B cell (primary cell): ENCODE measurements at regions not wholly inside any gene's neighbourhood (a gene's known extent, or its start where the extent isn't known, plus 50 kb on each side); places are given as distances from the start of the nearest gene placed in this dataset.

Source experiments
- ATAC-seq: fragments of 200-7000 bp; cut with Tn5 transposase; one replicate; pipeline ENCODE4 v1.10.0; 2021; ENCODE audit warnings: low read depth, mild to moderate bottlenecking, moderate number of reproducible peaks, moderate library complexity
- CTCF ChIA-PET: fragments of 350-600 bp; sonication (Branson Sonifier 250); formaldehyde crosslinking; loops from one replicate; lab custom pipeline; 2021; ENCODE audit warnings: antibody characterized with exemption, inconsistent platforms; lab: Charles Lee
- POLR2A ChIA-PET: fragments of 350-600 bp; sonication (Branson Sonifier 250); formaldehyde crosslinking; loops from one replicate; lab custom pipeline; 2021; ENCODE audit warnings: antibody characterized with exemption; lab: Charles Lee
- DNase-seq: peaks from one replicate; pipeline ENCODE4 v3.0.0; 2013
- H2AFZ ChIP-seq: 2 replicates; pipeline ENCODE4 v1.6.1; 2012; ENCODE audit warnings: mild to moderate bottlenecking, low read depth, low read length; ENCODE audit not compliant: insufficient read depth, poor library complexity, severe bottlenecking
- H3K27ac ChIP-seq, 2 donors: 1 replicate in 1 of 2; 2 replicates in 1 of 2; pipeline ENCODE4 v1.5.1; 2012 to 2013; ENCODE audit warnings: low read length in 2 of 2, mild to moderate bottlenecking in 2 of 2, moderate library complexity in 1 of 2
- H3K27me3 ChIP-seq, 4 experiments: fragments of 200-600 bp in 1 of 4; sonication (generic) in 1 of 4; replicated peaks in 1 of 4; 1 replicate in 2 of 4; 2 replicates in 2 of 4; pipeline versions ENCODE4 v1.6.1 to v1.7.0; 2013 to 2016; ENCODE audit warnings: low read length in 3 of 4, mild to moderate bottlenecking in 2 of 4, mixed read lengths in 1 of 4, moderate library complexity in 1 of 4; ENCODE audit not compliant: insufficient read depth in 4 of 4, control insufficient read depth in 3 of 4; ENCODE audit errors: control extremely low read depth in 1 of 4
- H3K36me3 ChIP-seq, 2 experiments: replicated peaks in 1 of 2; 1 replicate in 1 of 2; 2 replicates in 1 of 2; pipeline versions ENCODE4 v1.6.1 to v1.7.1; 2013; ENCODE audit warnings: low read length in 1 of 2; ENCODE audit not compliant: insufficient read depth in 2 of 2, control insufficient read depth in 1 of 2; ENCODE audit errors: control extremely low read depth in 1 of 2, extremely low read depth in 1 of 2
- H3K4me1 ChIP-seq, 2 donors: fragments of 200-600 bp in 1 of 2; sonication (generic) in 1 of 2; 1 replicate in 1 of 2; 2 replicates in 1 of 2; pipeline versions ENCODE4 v1.5.1 to v1.6.1; 2013 to 2017; ENCODE audit warnings: low read length in 2 of 2; ENCODE audit not compliant: control insufficient read depth in 2 of 2, insufficient read depth in 2 of 2
- H3K4me2 ChIP-seq: replicated peaks from 2 replicates; pipeline ENCODE3; 2012; ENCODE audit warnings: mild to moderate bottlenecking, low read depth, low read length; ENCODE audit not compliant: poor library complexity, severe bottlenecking
- H3K4me3 ChIP-seq, 5 experiments: fragments of 200-600 bp in 1 of 5; sonication (generic) in 1 of 5; 1 replicate in 3 of 5; 2 replicates in 2 of 5; pipeline versions ENCODE4 v1.5.1 to v1.7.0; 2011 to 2016; ENCODE audit warnings: low read length in 4 of 5, mild to moderate bottlenecking in 4 of 5, low read depth in 2 of 5, control low read depth in 1 of 5, moderate library complexity in 1 of 5; ENCODE audit not compliant: insufficient read depth in 1 of 5; ENCODE audit errors: control extremely low read depth in 1 of 5, extremely low read depth in 1 of 5
- H3K79me2 ChIP-seq: fragments of 200-600 bp; sonication (generic); one replicate; pipeline ENCODE4 v1.6.0; 2016; ENCODE audit warnings: low read length; ENCODE audit not compliant: control insufficient read depth, insufficient read depth
- H3K9ac ChIP-seq: fragments of 200-600 bp; sonication (generic); 2 replicates; pipeline ENCODE4 v1.6.1; 2017; ENCODE audit warnings: mild to moderate bottlenecking, low read length, moderate library complexity
- H3K9me3 ChIP-seq, 3 donors: one replicate each; pipeline versions ENCODE4 v1.6.1 to v1.7.1; 2013; ENCODE audit warnings: low read length in 2 of 3; ENCODE audit not compliant: control insufficient read depth in 2 of 3, insufficient read depth in 1 of 3; ENCODE audit errors: control extremely low read depth in 1 of 3
- H4K20me1 ChIP-seq: 2 replicates; pipeline ENCODE4 v1.6.0; 2012; ENCODE audit warnings: mild to moderate bottlenecking, low read length; ENCODE audit not compliant: insufficient read depth, control insufficient read depth, poor library complexity, severe bottlenecking
- H3K27ac Mint-ChIP-seq: one replicate; pipeline ENCODE4 v1.8.0; 2021; ENCODE audit warnings: mixed read lengths
- H3K27me3 Mint-ChIP-seq: one replicate; pipeline ENCODE4 v1.8.0; 2021; ENCODE audit warnings: mixed read lengths
- H3K4me1 Mint-ChIP-seq: one replicate; pipeline ENCODE4 v1.8.0; 2021; ENCODE audit warnings: mixed read lengths
- H3K4me3 Mint-ChIP-seq: one replicate; pipeline ENCODE4 v1.8.0; 2021; ENCODE audit warnings: mixed read lengths
- H3K9me3 Mint-ChIP-seq: one replicate; pipeline ENCODE4 v1.8.0; 2022; ENCODE audit warnings: mixed read lengths; ENCODE audit not compliant: insufficient read depth
- EZH2 ChIP-seq: IDR thresholded peaks from 2 replicates; pipeline ENCODE4 v1.6.1; 2012; ENCODE audit warnings: borderline replicate concordance, low read depth, mild to moderate bottlenecking, moderate library complexity, low read length; ENCODE audit not compliant: insufficient read depth, poor library complexity, severe bottlenecking
- WGBS: methylation state at CpG from one replicate; pipeline ENCODE4 v1.1.5; 2013; ENCODE audit warnings: missing lambda C conversion rate; ENCODE audit not compliant: insufficient coverage; 5-methylcytosine and 5-hydroxymethylcytosine counted together
- intact Hi-C: fragments of 100-400 bp; cut with micrococcal nuclease; formaldehyde crosslinking; loops from one replicate; pipeline ENCODE4 v1.10.0; 2022
- TF ChIP-seq, protein P1 (sequence below): fragments of 200-600 bp; IDR thresholded peaks from one replicate; pipeline ENCODE4 v1.8.0; 2022; ENCODE audit warnings: antibody characterized with exemption, mild to moderate bottlenecking

DNA sequence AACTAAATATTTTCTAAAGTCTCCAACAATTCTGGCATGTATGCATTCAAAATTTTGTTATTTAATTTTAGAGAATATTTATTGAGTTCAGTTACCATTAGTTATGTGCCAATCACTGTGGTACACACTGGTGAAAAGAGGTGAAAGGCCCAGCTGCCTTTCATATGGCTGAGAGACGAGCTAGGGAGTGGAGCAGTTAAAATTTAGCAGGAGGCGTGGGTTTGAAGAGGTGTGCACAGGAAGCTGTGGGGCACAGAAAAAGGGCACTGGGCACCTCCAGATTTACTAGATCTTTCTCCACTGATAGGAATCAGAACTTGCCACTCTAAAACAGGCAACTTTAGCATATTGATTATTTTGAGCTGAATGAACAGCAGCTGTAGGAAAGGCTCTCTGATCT, 347.1 kb downstream of the CD83 start:
- no peak overlapping the region for H3K27ac Mint-ChIP-seq
- Histone ChIP-seq H3K9me3 (peaks cover 4 to 18% (median 8%) of the 10 kb centered on the region in 3 donors), H3K79me2 (no peaks in the 10 kb centered on the region), H3K36me3 (peaks cover 0 to 5% of the 10 kb centered on the region in 2 experiments), H4K20me1 (no peaks in the 10 kb centered on the region), H3K27me3 (no peaks in the 10 kb centered on the region), H3K4me1 (no peaks in the 10 kb centered on the region), H3K9ac (no peak overlapping the region), H3K27ac (no peak overlapping the region), H3K4me2 (no peak overlapping the region), H3K4me3 (no peak overlapping the region), H2AFZ (no peak overlapping the region)
- H3K9me3 Mint-ChIP-seq: peaks cover 11% of the 10 kb centered on the region
- ChIA-PET POLR2A (no interaction called here), CTCF (no interaction called here)
- intact Hi-C loops: no loop called here
- H3K4me3 Mint-ChIP-seq: no peak overlapping the region
- peaks cover 2% of the 10 kb centered on the region for H3K4me1 Mint-ChIP-seq
- WGBS: no CpG with 5 or more reads among the region's 2 CpGs
- TF ChIP-seq, protein P1, sequence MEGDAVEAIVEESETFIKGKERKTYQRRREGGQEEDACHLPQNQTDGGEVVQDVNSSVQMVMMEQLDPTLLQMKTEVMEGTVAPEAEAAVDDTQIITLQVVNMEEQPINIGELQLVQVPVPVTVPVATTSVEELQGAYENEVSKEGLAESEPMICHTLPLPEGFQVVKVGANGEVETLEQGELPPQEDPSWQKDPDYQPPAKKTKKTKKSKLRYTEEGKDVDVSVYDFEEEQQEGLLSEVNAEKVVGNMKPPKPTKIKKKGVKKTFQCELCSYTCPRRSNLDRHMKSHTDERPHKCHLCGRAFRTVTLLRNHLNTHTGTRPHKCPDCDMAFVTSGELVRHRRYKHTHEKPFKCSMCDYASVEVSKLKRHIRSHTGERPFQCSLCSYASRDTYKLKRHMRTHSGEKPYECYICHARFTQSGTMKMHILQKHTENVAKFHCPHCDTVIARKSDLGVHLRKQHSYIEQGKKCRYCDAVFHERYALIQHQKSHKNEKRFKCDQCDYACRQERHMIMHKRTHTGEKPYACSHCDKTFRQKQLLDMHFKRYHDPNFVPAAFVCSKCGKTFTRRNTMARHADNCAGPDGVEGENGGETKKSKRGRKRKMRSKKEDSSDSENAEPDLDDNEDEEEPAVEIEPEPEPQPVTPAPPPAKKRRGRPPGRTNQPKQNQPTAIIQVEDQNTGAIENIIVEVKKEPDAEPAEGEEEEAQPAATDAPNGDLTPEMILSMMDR: no peak
- no peak for TF ChIP-seq EZH2
- ATAC-seq: no peak
- no peak for DNase-seq
- no peaks in the 10 kb centered on the region for H3K27me3 Mint-ChIP-seq

DNA sequence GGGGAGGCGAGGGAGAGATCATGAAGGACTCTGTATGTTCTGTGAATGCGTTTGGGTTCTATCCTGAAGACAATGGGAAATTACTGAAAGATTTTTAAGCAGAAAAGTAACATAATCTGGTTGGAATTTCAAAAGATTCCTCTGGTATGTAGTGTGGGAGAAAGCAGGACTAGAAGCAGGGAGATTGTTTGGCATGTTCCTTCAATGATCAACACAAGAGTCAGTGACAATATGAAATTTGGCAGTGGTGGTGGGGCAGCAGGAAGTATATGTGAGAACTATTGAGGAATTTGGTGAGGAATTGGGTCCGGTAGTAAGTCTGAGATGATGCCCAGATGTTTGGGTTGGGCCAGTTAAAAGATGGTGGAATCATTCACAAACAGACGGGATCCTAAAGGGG, 348.7 kb downstream of the CD83 start:
- Mint-ChIP-seq H3K4me3 (no peak overlapping the region), H3K27ac (no peak overlapping the region), H3K4me1 (no peaks in the 10 kb centered on the region), H3K27me3 (no peaks in the 10 kb centered on the region), H3K9me3 (peaks cover 11% of the 10 kb centered on the region)
- peaks cover 0 to 5% of the 10 kb centered on the region in 2 experiments for H3K36me3 ChIP-seq
- no peak overlapping the region for H3K4me2 ChIP-seq
- no peaks in the 10 kb centered on the region for H3K4me1 ChIP-seq
- no peak overlapping the region for H3K9ac ChIP-seq
- H2AFZ ChIP-seq: no peak overlapping the region
- ChIA-PET CTCF (no interaction called here), POLR2A (no interaction called here)
- 95% methylated on average over 4 of the region's 4 CpGs for WGBS
- no peak overlapping the region for H3K27ac ChIP-seq
- TF ChIP-seq, protein P1: no peak
- no peak for TF ChIP-seq EZH2
- H3K9me3 ChIP-seq: peaks cover 4 to 18% (median 8%) of the 10 kb centered on the region in 3 donors
- no peak for DNase-seq
- no peaks in the 10 kb centered on the region for H4K20me1 ChIP-seq
- no peaks in the 10 kb centered on the region for H3K27me3 ChIP-seq
- no peak overlapping the region for H3K4me3 ChIP-seq
- no peaks in the 10 kb centered on the region for H3K79me2 ChIP-seq
- intact Hi-C loops: no loop called here
- no peak for ATAC-seq
